ENCODE measurements at regions not wholly inside any gene's neighbourhood (a gene's known extent, or its start where the extent isn't known, plus 50 kb on each side); places are given as distances from the start of the nearest gene placed in this dataset.

DNA sequence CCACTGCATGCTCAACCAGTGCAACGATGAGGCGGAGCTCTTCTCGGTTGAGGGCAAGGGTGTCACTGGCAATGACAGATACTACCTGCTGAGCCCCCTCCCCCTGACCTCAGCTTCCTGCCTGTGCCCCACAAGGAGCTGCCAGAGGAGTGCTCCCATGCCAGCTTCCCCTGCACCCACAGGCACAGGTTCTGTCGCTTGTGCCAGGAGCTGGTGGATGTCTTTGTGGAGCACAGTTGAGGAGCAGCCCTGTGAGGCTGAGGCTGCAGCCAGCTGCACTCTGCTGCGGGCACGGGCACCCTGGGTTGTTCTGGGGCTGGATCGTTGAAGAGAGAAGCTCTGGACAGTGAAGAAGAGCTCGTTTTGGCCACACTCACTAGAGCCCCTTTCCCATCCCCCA, 165.3 kb upstream of the ZNF267 start:
- Histone ChIP-seq H3K23me2 (ENCODE audit: low read depth, low read length) (no peaks in the 10 kb centered on the region), H3K27me3 (replicated peaks in 1 of 4; ENCODE audit: control insufficient read depth in 3 of 4, extremely low read depth in 1 of 4, insufficient read depth in 3 of 4, low read length in 3 of 4) (no peaks in the 10 kb centered on the region), H3K18ac (ENCODE audit: extremely low read depth, low read length) (no peak overlapping the region), H3K9ac (replicated peaks in 1 of 4; ENCODE audit: extremely low read depth in 1 of 4, low read depth in 3 of 4, low read length in 3 of 4) (no peak overlapping the region), H2BK20ac (ENCODE audit: low read length) (no peak overlapping the region), H3K9me3 (ENCODE audit: insufficient read depth in 2 of 2, low read depth in 1 of 2, low read length in 1 of 2) (no peaks in the 10 kb centered on the region), H3K79me1 (ENCODE audit: low read depth, low read length) (no peaks in the 10 kb centered on the region), H3K56ac (replicated peaks; ENCODE audit: insufficient read length, low read depth, low read length) (no peak overlapping the region), H4K20me1 (replicated peaks in 1 of 2; ENCODE audit: control insufficient read depth in 1 of 2, insufficient read depth in 2 of 2, low read length in 2 of 2) (peaks cover 4 to 6% of the 10 kb centered on the region in 2 experiments), H4K91ac (replicated peaks; ENCODE audit: insufficient read length, low read length) (no peak overlapping the region), H2BK5ac (ENCODE audit: low read depth, low read length) (no peak overlapping the region), H3K4me1 (replicated peaks in 1 of 4; ENCODE audit: control insufficient read depth in 3 of 4, insufficient read depth in 4 of 4, low read length in 3 of 4) (peaks cover 4 to 7% (median 5%) of the 10 kb centered on the region in 4 experiments; a peak in 6 of 7 replicates), H4K5ac (ENCODE audit: insufficient read length, low read depth, low read length) (no peak overlapping the region), H3K14ac (ENCODE audit: insufficient read length) (no peak overlapping the region), H2BK15ac (ENCODE audit: low read length) (no peak overlapping the region), H3K4me3 (ENCODE audit: extremely low read depth in 1 of 4, insufficient read depth in 2 of 4, low read depth in 3 of 4, low read length in 4 of 4) (no peak overlapping the region), H3K36me3 (ENCODE audit: control insufficient read depth in 2 of 4, insufficient read depth in 4 of 4, low read length in 3 of 4) (peaks cover 25 to 46% (median 35%) of the 10 kb centered on the region in 4 experiments), H3K23ac (ENCODE audit: insufficient read length) (no peak overlapping the region), H2BK12ac (ENCODE audit: low read depth, low read length) (no peak overlapping the region), H3K4me2 (ENCODE audit: insufficient read depth in 1 of 2, low read depth in 2 of 2, low read length in 2 of 2) (no peak overlapping the region), H3K27ac (ENCODE audit: low read depth, low read length) (no peak overlapping the region), H3K79me2 (ENCODE audit: control insufficient read depth in 1 of 2, insufficient read depth in 2 of 2, low read length in 2 of 2) (no peaks in the 10 kb centered on the region), H3K4ac (replicated peaks; ENCODE audit: insufficient read length, low read depth, low read length) (no peak overlapping the region), H4K8ac (ENCODE audit: extremely low read depth, insufficient read depth, low read length) (no peak overlapping the region), H2AK5ac (ENCODE audit: low read depth, low read length) (no peak overlapping the region), H2AFZ (ENCODE audit: low read length) (no peak overlapping the region), H2BK120ac (replicated peaks; ENCODE audit: low read depth, low read length) (no peak overlapping the region)
- WGBS, 2 experiments (ENCODE audit: extremely low coverage in 1 of 2, insufficient coverage in 1 of 2, insufficient read length in 1 of 2, insufficient replicate concordance in 2 of 2, low coverage in 1 of 2, low lambda C conversion rate in 2 of 2, missing lambda C conversion rate in 1 of 2), result 80% methylated on average over 8 of the region's 8 CpGs; no CpG with 5 or more reads in 1 of the 2 experiments
- POLR2A ChIA-PET (ENCODE audit: partially characterized antibody), result interaction anchor here (1.2 kb wide), 2 partner anchors 8 to 11 kb away, joined by 3 read pairs; no protein-coding TSS in a partner anchor
- TF ChIP-seq BCL11A (IDR thresholded peaks at IDR 0.05; ENCODE audit: low read depth in 2 of 2, low read length in 2 of 2) (no peak), PHF8 (conservative IDR thresholded peaks at IDR 0.05; ENCODE audit: low read depth, low read length) (no peak), E2F6 (IDR thresholded peaks at IDR 0.05) (no peak), RAD21 (IDR thresholded peaks at IDR 0.05 in 1 of 2, conservative IDR thresholded peaks at IDR 0.05 in 1 of 2; ENCODE audit: low read depth in 2 of 2, low read length in 2 of 2) (no peak), RFX5 (IDR thresholded peaks at IDR 0.05; ENCODE audit: borderline replicate concordance, low read depth, low read length) (no peak), RXRA (IDR thresholded peaks at IDR 0.05; ENCODE audit: insufficient read depth, low read depth, low read length) (no peak), SIX5 (IDR thresholded peaks at IDR 0.05; ENCODE audit: low read depth, low read length) (no peak), SUZ12 (IDR thresholded peaks at IDR 0.05; ENCODE audit: low read length) (no peak), POLR2A (IDR thresholded peaks at IDR 0.05; ENCODE audit: control extremely low read depth in 1 of 2, low read depth in 2 of 2, low read length in 2 of 2) (no peak), BRCA1 (IDR thresholded peaks at IDR 0.05; ENCODE audit: low read depth, low read length) (no peak), TBP (IDR thresholded peaks at IDR 0.05; ENCODE audit: low read depth, low read length) (no peak)
- TF ChIP-seq, protein P1, sequence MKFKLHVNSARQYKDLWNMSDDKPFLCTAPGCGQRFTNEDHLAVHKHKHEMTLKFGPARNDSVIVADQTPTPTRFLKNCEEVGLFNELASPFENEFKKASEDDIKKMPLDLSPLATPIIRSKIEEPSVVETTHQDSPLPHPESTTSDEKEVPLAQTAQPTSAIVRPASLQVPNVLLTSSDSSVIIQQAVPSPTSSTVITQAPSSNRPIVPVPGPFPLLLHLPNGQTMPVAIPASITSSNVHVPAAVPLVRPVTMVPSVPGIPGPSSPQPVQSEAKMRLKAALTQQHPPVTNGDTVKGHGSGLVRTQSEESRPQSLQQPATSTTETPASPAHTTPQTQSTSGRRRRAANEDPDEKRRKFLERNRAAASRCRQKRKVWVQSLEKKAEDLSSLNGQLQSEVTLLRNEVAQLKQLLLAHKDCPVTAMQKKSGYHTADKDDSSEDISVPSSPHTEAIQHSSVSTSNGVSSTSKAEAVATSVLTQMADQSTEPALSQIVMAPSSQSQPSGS (IDR thresholded peaks at IDR 0.05; ENCODE audit: low read length), result no peak
- DNase-seq (ENCODE audit: low read depth in 1 of 2, low spot score in 2 of 2) (no peak), FAIRE-seq (no peak)
- CTCF ChIA-PET (ENCODE audit: partially characterized antibody), result interaction anchor here (0.6 to 1.4 kb wide), 4 partner anchors 16 to 195 kb away, joined by 3 to 4 read pairs (median 3); partner anchors contain the start of gene ZNF267
